Body of pancreas (tissue), 4 donors: ENCODE measurements at regions not wholly inside any gene's neighbourhood (a gene's known extent, or its start where the extent isn't known, plus 50 kb on each side); places are given as distances from the start of the nearest gene placed in this dataset.
"Not testable (repeated sequence)": the region's sequence is repeated elsewhere in the genome, so short reads cannot be mapped to it uniquely, and the experiment has no call there.

Experiments
- CTCF ChIP-seq, 7 experiments: fragments of 450-650 bp in 4 of 7; fragments of 200-600 bp in 3 of 7; sonication (generic) in 3 of 7; IDR thresholded peaks; one replicate each; pipeline ENCODE4 v1.5.1; 2016 to 2019; ENCODE audit warnings: antibody characterized with exemption in 7 of 7
- POLR2A ChIP-seq, 3 donors: fragments of 450-650 bp; IDR thresholded peaks; one replicate each; pipeline ENCODE4 v1.6.1; 2016; ENCODE audit warnings: antibody characterized with exemption in 3 of 3, mild to moderate bottlenecking in 2 of 3

GRCh38 chr15:89031637-89032285, 56.5 kb upstream of the ABHD2 start:
- TF ChIP-seq CTCF, POLR2A (IDR thresholded peaks at IDR 0.05): not testable (repeated sequence)
